Inferior parietal cortex (tissue), 1 donor: ENCODE measurements at regions not wholly inside any gene's neighbourhood (a gene's known extent, or its start where the extent isn't known, plus 50 kb on each side); places are given as distances from the start of the nearest gene placed in this dataset.
"Not testable (repeated sequence)": the region's sequence is repeated elsewhere in the genome, so short reads cannot be mapped to it uniquely, and the experiment has no call there.

ENCODE experiments used
- DNase-seq: peaks from one replicate; pipeline ENCODE4 v3.0.0-alpha.2; 2016; ENCODE audit errors: extremely low spot score

DNA sequence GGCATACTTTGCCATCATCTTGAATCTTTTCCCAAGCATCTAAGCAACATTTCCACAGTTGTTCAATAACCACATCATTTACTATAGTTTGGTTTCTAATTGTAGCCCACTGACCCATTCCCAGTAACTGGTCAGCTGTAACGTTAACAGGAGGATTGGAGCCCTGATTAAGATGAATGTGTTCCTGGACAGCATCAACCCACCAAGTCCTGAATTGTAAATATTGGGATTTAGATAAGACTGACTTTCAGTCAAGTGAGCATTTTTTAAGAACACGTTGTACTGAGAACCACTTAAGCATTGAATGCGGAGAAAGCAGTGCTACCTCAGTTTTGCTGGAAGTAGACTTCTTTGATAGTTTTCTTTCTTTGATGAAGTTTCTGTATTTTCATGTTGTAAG, 53.3 kb upstream of the ARL4D start:
- not testable (repeated sequence) for DNase-seq

DNA sequence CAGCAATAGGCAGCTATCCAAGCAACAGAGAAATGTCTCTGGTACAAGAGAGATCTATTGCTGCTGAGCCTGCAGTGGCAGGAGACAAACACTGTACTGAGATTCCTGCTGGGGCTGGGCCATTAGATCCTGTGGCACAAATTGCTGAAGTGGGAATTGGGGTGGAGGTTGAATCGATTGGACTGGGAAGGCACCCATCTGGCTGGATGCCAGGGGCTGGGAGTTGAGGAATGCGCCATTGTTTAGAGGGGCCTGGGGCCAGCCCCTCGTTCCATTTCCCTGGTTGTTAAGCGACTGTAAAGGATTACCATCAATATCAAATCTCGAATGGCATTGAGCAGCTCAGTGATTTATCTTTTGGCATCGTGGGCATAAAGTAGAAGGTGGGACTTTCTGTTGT, 54.1 kb upstream of the ARL4D start:
- no peak for DNase-seq

DNA sequence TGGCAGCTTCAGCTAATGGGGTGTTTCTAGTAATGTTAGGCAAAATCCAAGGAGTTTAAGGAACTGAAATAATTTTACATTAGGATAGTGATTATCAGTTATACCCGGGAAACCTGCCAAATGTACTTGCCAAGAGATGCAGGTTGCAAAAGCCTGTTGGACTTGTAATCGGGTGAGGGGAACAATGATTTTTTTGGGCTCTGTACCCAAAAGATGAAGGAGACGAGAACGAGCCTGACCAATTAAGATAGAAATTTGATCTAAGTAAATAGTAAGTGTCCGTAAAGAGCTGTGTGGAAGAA, 56.3 kb upstream of the ARL4D start:
- DNase-seq, result no peak

DNA sequence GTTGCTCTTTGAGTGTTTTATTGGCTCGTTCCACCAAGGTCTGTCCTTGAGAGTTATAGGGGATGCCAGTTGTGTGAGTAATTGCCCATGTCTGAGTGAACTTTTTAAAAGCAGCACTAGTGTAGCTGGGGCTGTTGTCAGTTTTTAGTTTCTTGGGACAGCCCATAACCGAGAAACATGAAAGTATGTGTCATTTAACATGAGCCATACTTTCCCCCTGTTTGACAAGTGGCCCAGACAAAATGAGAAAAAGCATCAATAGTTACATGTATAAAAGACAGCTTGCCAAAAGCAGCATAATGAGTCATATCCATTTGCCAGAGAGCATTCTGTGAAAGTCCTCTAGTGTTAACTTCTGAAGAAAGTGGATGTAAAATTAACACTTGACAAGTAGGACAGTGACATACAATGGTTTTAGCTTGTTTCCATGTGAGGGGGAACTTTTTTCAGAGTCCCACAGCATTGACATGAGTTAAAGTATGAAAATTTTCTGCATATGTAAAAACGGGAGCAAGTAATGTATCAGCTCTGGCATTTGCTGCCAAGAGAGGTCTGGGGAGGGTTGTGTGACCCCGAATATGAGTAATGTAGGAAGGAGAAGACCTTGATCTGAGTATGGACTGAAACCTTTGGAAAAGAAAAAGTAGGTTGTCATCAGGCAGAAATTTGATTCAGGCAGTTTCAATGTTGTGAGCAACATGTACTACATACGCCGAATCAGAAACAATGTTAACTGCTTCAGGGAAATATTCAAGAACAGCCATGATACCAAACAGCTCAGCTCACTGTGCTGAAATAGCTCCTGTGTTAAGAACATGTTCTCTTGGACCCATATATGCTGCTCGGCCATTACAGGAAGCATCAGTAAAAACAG, 56.8 kb upstream of the ARL4D start:
- no peak for DNase-seq

DNA sequence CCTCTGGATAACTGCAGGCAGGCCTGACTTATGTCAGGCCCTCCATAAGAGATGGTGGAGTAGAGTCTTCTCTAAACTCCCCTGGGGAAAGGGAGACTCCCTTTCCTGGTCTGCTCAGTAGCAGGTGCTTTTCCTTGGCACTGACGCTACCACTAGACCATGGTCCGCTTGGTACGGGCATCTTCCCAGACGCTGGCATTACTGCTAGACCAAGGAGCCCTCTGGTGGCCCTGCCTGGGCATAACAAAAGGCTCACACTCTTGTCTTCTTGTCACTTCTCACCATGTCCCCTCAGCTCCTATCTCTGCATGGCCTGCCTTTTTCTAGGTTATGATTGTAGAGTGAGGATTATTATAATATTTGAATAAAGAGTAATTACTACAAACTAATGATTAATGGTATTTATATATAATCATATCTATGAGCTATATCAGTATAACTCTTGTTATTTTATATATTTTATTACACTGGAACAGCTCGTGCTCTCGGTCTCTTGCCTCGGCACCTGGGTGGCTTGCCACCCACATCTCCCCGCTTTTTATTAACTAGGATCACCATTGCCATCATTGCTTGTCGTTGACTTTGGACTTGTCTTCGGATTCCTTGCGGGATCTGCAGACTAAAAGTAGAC, 59.8 kb upstream of the ARL4D start:
- peak; percentile 83 for DNase-seq

DNA sequence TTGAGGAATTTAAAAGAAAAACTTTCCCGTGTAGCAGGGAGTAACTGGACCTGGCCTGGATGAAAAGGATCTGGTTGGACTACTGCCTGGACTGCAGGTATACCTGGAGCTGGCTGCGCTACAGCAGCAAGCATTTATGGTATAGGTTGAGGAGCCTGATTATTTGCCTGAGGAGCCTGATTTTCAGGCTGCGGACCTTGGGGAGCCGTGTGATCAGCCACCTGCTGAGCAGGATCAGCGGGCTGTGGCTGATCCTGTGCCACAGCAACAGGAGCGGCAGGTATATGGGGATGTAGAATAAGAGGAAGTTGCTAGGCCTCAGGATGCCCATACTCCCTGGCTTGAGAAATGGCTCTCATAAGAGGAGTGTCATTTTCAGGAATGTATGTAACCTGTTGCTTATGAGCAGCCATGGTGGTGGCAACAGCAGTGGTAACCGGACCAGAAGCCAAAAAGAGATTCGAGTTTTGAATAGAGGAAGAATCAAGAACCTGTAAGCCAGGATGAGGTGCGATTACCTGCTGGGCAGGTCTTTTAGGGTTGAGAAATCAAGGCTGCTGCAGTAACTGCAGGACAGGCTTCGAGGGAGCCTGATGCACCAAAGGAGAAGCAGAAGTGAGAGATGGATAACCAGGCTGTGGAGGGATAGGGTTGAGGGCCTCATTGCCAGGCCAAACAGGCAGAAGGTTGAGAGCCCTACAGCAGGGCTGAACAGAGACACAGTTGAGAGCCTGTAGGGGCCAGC, 60.9 kb upstream of the ARL4D start:
- no peak for DNase-seq

DNA sequence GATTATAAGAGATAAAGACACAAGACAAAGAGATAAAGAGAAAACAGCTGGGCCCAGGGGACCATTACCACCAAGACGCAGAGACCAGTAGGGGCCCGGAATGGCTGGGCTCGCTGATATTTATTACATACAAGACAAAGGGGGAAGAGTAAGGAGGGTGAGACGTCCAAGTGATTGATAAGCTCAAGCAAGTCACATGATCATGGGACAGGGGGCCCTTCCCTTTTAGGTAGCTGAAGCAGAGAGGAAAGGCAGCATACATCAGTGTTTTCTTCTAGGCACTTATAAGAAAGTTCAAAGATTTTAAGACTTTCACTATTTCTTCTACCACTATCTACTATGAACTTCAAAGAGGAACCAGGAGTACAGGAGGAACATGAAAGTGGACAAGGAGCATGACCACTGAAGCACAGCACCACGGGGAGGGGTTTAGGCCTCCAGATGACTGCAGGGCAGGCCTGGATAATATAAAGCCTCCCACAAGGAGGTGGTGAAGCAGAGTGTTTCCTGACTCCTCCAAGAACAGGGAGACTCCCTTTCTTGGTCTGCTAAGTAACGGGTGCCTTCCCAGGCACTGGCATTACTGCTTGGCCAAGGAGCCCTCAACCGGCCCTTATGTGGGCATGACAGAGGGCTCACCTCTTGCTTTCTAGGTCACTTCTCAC, 63.9 kb upstream of the ARL4D start:
- no peak for DNase-seq

DNA sequence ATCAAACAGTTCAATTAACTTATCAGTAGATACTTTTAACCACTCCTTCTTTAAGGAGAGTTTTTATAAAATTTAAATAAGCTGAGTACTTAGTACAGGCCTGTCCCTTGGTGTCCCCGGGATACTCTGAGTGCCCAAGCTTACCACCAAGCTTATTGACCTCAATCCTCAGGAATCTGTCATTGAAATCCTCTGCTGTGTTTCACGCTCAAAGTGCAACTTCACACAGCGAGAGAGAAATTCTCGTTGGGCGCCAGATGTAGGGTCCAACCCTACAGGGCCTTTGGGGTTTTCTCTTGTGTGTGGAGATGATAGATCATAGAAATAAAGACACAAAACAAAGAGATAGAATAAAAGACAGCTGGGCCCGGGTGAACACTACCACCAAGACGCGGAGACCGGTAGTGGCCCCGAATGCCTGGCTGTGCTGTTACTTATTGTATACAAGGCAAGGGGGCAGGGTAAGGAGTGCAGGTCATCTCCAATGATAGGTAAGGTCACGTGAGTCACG, 65.3 kb upstream of the ARL4D start:
- DNase-seq, result no peak

DNA sequence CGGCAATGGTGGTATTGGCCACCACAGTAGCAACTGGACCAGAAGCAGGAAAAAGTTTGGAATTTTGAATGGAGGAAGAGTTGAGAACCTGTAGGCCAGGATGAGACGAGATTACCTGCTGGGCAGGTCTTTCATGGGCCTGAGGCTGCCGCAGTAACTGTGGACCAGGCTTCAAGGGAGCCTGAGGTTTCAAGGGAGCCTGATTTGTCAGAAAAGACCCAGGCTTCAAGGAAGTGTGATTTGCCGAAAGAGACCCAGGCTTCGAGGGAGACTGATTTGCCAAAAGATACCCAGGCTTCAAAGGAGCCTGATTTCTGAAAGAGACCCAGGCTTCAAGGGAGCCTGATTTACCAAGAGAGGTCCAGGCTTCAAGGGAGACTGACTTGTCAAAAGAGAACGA, 66.6 kb upstream of the ARL4D start:
- DNase-seq, result no peak

DNA sequence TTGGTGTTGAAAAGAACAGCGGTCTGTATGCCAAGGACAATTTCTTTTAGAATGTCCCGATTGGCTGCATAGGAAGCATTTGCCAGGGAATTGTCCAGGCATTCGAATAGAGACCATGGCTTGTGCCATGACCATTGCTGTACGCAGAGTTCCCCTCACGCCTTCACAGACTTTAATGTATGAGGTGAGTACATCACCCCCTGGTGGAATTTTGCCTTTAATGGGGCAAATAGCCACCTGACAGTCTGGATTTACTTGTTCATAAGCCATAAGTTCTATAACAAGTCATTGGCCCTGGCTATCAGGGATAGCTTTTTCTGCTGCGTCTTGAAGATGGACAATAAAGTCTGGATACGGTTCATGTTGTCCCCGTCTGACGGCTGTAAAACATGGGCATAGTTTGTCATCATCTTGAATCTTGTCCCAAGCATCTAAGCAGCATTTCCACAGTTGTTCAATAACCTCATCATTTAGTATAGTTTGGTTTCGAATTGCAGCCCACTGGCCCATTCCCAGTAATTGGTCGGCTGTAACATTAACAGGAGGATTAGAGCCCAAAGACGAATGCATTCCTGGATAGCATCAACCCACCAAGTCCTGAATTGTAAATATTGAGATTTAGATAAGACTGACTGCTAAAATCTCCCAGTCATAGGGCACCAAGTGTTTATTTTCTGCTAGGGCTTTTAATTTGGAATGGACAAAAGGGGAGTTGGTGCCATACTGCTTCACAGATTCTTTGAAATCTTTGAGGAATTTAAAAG, 67.7 kb upstream of the ARL4D start:
- DNase-seq, result no peak

DNA sequence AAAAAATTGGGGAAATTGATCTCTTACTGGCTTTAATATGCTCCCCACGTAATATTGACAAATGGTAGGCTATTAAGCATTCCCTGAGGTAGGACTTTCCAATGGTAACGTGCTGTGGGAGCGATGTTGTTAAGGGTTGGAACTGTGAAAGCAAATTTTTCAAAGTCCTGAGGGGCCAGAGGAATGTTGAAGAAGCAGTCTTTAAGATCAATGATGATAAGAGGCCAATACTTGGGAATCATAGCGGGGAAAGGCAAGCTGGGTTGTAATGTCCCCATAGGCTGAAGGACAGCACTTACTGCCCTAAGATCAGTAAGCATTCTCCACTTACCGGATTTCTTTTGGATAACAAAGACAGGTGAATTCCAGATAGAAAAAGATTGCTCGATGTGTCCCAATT, 69.6 kb upstream of the ARL4D start:
- no peak for DNase-seq

DNA sequence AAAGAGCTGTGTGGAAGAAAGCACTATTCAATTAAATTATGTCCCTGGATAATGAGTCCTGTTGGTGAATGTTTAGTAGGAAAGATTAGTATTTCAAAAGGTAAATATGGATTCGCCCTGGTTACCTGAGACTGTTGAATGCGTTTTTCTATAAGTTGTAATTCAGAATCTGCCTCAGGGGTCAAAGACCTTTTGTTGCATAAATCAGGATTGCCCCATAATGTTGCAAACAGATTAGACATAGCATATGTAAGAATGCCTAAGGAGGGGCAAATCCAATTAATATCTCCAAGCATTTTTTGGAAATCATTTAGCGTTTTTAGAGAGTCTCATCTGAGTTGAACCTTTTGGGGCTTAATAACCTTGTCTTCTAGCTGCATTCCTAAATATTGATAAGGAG, 70.1 kb upstream of the ARL4D start:
- no peak for DNase-seq

DNA sequence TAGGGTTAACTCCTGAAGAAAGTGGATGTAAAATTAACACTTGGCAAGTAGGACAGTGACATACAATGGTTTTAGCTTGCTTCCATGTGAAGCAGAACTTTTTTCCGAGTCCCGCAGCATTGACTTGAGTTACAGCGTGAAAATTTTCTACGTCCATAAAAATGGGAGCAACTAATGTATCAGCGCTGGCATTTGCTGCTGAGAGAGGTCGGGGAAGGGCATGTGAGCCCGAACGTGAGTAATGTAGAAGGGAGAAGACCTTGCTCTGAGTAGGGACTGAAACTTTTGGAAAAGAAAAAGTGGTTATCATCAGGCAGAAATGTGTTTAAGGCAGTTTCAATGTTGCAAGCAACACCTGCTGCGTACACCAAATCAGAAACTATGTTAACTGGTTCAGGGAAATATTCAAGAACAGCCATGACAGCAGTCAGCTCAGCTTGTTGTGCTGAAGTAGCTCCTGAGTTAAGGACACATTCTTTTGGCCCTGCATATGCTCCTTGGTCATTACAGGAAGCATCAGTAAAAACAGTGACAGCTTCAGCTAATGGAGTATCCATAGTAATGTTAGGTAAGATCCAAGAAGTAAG, 70.9 kb upstream of the ARL4D start:
- DNase-seq, result no peak

DNA sequence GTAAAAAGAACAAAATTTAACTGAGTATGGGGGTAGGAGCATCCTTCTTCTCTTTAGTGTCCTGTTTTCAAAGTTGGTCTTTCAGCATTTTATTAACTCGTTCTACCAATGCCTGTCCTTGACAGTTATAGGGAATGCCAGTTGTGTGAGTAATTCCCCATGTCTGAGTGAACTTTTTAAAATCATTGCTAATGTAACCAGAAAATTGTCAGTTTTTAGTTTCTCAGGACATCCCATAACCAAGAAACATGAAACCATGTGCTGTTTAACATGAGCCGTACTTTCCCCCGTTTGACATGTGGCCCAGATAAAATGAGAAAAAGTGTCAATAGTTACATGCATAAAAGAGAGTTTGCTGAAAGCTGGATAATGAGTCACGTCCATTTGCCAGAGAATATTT, 71.4 kb upstream of the ARL4D start:
- DNase-seq, result no peak

DNA sequence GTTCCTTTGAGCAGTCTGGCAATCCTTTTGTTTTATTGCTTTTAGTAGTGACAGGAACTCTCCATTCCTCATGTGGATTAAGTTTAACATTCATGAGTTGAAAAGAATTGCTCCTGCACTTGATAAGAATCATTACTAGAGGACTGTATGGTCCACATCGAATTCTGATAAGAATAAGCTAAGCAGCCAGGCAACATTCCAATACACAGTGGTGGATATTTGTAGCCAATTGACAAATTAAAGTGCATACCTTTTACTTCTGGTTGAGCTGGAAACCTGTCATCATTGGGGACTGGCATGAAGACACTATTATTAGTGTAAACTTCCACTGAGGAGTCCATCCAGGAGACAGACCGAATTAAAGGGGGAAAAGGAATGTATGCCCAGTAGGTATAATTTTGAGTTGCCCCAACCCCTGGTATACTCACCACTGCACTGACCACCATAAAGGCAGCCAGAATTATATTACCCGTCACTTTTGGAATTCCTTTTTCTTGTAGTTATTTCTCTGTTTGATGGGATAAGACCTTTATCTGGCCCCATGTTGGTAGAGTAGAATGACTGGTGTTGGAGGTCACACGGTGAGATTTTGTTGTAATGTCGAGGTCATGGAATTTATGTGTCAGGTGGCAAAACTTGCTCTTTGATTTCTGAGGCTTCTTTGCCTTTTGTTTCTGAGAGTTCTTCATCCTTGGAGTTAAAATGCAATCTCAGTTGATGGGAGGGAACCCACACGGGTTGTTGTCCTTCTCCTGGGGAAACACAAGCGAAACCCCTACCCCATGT, 72.1 kb upstream of the ARL4D start:
- DNase-seq, result no peak

DNA sequence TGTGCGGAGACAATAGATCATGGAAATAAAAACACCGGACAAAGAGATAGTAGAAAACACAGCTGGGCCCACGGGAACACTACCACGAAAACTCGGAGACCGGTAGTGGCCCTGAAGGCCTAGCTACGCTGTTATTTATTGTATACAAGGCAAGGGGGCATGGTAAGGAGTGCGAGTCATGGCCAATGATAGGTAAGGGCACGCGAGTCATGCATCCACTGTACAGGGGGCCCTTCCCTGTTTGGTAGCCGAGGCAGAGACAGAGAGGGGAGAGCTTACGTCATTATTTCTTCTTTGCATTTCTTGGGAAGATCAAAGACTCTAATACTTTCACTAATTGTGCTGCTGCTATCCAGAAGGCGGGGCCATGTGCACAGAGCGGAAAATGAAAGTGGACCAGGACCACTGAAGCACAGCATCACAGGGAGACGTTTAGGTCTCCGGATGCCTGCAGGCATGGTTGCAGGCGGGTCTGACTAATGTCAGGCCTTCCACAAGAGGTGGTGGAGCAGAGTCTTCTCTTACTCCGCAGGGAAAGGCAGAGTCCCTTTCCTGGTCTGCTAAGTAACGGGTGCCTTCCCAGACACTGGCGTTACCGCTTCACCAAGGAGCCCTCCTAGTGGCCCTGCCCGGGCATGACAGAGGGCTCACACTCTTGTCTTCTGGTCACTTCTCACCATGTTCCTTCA, 74.4 kb upstream of the ARL4D start:
- DNase-seq, result no peak

DNA sequence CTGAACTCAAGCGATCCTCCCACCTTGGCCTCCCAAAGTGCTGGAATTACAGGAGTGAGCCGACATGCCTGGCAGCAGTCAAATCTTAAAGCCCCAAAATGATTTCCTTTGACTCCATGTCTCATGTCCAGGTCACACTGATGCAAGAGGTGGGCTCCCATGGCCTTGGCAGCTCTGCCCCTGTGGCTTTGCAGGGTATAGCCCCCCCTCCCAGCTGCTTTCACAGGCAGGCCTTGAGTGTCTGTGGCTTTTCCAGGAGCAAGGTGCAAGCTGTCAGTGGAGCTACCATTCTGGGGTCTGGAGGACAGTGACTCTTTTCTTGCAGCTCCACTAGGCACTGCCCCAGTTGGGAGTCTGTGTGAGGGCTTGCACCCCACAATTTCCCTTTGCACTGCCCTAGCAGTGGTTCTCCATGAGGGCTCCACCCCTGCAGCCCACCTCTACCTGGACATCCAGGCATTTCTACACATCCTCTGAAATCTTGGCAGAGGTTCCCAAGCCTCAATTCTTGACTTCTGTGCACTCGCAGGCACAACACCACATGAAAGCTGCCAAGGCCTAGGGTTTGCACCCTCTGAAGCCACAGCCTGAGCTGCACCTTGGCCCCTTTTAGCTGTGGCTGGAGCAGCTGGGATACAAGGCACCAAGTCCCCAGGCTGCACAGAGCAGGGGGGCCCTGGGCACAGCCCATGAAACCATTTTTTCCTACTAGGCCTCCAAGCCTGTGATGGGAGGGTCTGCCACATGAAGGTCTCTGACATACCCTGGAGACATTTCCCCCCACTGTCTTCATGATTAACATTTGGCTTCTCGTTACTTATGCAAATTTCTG, 79.3 kb upstream of the ARL4D start:
- no peak for DNase-seq

DNA sequence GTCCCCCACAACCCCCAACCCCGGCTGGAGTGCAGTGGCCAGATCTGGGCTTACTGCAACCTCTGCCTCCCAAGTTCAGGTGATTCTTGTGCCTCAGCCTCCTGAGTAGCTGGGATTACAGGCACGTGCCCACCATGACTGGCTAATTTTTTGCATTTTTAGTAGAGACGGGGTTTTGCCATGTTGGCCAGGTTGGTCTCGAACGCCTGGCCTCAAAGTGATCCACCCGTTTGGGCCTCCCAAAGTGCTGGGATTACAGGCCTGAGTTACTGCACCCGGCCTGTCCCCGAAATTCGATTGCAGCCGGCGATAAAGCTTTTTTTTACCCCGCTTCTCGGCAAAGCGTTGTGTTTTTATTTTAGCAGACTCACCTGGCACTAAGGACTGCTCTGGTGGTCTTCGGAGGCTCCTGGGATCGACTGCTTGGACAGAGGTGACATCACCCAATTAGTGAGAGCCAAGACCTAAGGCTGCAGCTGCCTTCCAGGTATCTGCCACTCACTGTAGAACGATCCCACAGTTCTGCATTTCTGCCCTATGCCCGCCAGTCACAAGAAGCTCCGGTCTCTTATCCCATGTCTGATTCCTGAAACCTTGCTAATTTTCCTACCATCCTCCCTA, 82.2 kb upstream of the ARL4D start:
- DNase-seq, result no peak
